ENCODE measurements at regions not wholly inside any gene's neighbourhood (a gene's known extent, or its start where the extent isn't known, plus 50 kb on each side); places are given as distances from the start of the nearest gene placed in this dataset.

DNA sequence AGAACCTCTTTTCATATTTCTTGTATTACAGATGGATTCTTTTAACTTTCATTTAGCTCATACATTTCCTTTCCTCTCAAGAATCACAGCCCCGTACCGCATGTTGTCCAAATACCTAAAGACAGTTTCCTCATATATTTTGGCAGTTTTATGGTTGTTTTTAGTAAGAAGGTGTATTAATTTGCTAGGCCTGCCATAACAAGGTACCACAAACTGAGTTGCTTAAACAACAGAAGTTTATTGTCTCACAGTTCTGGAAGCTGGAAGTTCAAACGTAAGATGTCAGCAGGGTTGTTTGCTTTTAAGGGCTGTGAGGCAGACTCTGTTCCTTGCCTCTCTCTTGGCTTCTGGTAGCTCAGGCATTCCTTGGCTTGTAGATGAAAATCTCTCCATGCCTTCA, 343.2 kb upstream of the TNP1 start (continued):
- TF ChIP-seq CEBPZ (IDR thresholded peaks at IDR 0.05; ENCODE audit: low read depth, low read length), result no peak
- TF ChIP-seq, protein P1, sequence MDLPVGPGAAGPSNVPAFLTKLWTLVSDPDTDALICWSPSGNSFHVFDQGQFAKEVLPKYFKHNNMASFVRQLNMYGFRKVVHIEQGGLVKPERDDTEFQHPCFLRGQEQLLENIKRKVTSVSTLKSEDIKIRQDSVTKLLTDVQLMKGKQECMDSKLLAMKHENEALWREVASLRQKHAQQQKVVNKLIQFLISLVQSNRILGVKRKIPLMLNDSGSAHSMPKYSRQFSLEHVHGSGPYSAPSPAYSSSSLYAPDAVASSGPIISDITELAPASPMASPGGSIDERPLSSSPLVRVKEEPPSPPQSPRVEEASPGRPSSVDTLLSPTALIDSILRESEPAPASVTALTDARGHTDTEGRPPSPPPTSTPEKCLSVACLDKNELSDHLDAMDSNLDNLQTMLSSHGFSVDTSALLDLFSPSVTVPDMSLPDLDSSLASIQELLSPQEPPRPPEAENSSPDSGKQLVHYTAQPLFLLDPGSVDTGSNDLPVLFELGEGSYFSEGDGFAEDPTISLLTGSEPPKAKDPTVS (IDR thresholded peaks at IDR 0.05; ENCODE audit: low read depth, low read length), result no peak
- no peak for TF ChIP-seq KAT2A (conservative IDR thresholded peaks at IDR 0.05; ENCODE audit: control insufficient read depth, low read depth, low read length)
- no peak for TF ChIP-seq SREBF2 (IDR thresholded peaks at IDR 0.05; ENCODE audit: low read length)

GRCh38 chr2:217199255-217199630, 339.4 kb upstream of the TNP1 start:
- Histone ChIP-seq H3K4me2 (ENCODE audit: control insufficient read depth, insufficient read depth) (no peak overlapping the region), H3K9me3 (replicated peaks; ENCODE audit: control insufficient read depth, insufficient read depth, low read length) (no peaks in the 10 kb centered on the region; the same call in 1 of the 3 replicates), H3K27ac (ENCODE audit: control insufficient read depth, insufficient read depth) (no peak overlapping the region), H4K20me1 (ENCODE audit: control insufficient read depth, insufficient read depth) (no peaks in the 10 kb centered on the region), H3K27me3 (replicated peaks in 1 of 2; ENCODE audit: control insufficient read depth in 2 of 2, insufficient read depth in 2 of 2, low read length in 1 of 2) (no peaks in the 10 kb centered on the region), H3K79me2 (ENCODE audit: control insufficient read depth, insufficient read depth, low read length) (no peaks in the 10 kb centered on the region), H3K4me3 (no peak overlapping the region), H3K36me3 (ENCODE audit: control insufficient read depth in 2 of 2, insufficient read depth in 2 of 2, low read length in 1 of 2) (no peaks in the 10 kb centered on the region), H2AFZ (ENCODE audit: control insufficient read depth, low read depth, low read length) (no peak overlapping the region), H3K9ac (ENCODE audit: control insufficient read depth, insufficient read depth, low read length) (no peak overlapping the region), H3K4me1 (ENCODE audit: control insufficient read depth, insufficient read depth, low read length) (no peaks in the 10 kb centered on the region)
- no TSS peak for BruUV-seq (replicated peaks)
- intact Hi-C loops (cut with micrococcal nuclease; ENCODE audit: unreplicated experiment) (no loop called here), in situ Hi-C loops (cut with MboI) (no loop called here)
- ChIA-PET POLR2A (no interaction called here), RAD21 (ENCODE audit: unreplicated experiment) (no interaction called here), CTCF (no interaction called here), SMC1A (ENCODE audit: uncharacterized antibody, unreplicated experiment) (no interaction called here)
- no peak for ATAC-seq
- FAIRE-seq, result no peak
- WGBS (ENCODE audit: insufficient coverage, insufficient replicate concordance, low lambda C conversion rate, missing lambda C conversion rate), result 57% methylated on average over 2 of the region's 2 CpGs
- no peak for DNase-seq (ENCODE audit: low read depth, low spot score)
- no peak for TF ChIP-seq MEF2B (IDR thresholded peaks at IDR 0.05; ENCODE audit: partially characterized antibody, poor library complexity, severe bottlenecking)
- no peak for TF ChIP-seq IKZF2 (IDR thresholded peaks at IDR 0.05)
- no peak for TF ChIP-seq HDGF (IDR thresholded peaks at IDR 0.05)
- TF ChIP-seq, protein P2, sequence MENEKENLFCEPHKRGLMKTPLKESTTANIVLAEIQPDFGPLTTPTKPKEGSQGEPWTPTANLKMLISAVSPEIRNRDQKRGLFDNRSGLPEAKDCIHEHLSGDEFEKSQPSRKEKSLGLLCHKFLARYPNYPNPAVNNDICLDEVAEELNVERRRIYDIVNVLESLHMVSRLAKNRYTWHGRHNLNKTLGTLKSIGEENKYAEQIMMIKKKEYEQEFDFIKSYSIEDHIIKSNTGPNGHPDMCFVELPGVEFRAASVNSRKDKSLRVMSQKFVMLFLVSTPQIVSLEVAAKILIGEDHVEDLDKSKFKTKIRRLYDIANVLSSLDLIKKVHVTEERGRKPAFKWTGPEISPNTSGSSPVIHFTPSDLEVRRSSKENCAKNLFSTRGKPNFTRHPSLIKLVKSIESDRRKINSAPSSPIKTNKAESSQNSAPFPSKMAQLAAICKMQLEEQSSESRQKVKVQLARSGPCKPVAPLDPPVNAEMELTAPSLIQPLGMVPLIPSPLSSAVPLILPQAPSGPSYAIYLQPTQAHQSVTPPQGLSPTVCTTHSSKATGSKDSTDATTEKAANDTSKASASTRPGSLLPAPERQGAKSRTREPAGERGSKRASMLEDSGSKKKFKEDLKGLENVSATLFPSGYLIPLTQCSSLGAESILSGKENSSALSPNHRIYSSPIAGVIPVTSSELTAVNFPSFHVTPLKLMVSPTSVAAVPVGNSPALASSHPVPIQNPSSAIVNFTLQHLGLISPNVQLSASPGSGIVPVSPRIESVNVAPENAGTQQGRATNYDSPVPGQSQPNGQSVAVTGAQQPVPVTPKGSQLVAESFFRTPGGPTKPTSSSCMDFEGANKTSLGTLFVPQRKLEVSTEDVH (IDR thresholded peaks at IDR 0.05; ENCODE audit: low read depth, partially characterized antibody), result no peak
- TF ChIP-seq, protein P3, sequence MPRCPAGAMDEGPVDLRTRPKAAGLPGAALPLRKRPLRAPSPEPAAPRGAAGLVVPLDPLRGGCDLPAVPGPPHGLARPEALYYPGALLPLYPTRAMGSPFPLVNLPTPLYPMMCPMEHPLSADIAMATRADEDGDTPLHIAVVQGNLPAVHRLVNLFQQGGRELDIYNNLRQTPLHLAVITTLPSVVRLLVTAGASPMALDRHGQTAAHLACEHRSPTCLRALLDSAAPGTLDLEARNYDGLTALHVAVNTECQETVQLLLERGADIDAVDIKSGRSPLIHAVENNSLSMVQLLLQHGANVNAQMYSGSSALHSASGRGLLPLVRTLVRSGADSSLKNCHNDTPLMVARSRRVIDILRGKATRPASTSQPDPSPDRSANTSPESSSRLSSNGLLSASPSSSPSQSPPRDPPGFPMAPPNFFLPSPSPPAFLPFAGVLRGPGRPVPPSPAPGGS (IDR thresholded peaks at IDR 0.05; ENCODE audit: borderline replicate concordance, insufficient read depth, low read depth, low read length, poor library complexity, severe bottlenecking), result no peak
- TF ChIP-seq RCOR1 (conservative IDR thresholded peaks at IDR 0.05; ENCODE audit: low read depth, low read length), result no peak
- no peak for TF ChIP-seq ZZZ3 (IDR thresholded peaks at IDR 0.05; ENCODE audit: control insufficient read depth, insufficient read length, low read depth)
- no peak for TF ChIP-seq NR2C1 (IDR thresholded peaks at IDR 0.05)
- no peak for TF ChIP-seq ZNF217 (IDR thresholded peaks at IDR 0.05)
- no peak for TF ChIP-seq EP300 (IDR thresholded peaks at IDR 0.05; ENCODE audit: borderline replicate concordance in 1 of 2, control insufficient read depth in 1 of 2, low read depth in 2 of 2, low read length in 2 of 2)

All from GM12878 (cell line).